NB4 (cell line): ENCODE measurements at regions not wholly inside any gene's neighbourhood (a gene's known extent, or its start where the extent isn't known, plus 50 kb on each side); places are given as distances from the start of the nearest gene placed in this dataset.
"Not testable (repeated sequence)": the region's sequence is repeated elsewhere in the genome, so short reads cannot be mapped to it uniquely, and the experiment has no call there.

ENCODE experiments used
- CTCF ChIP-seq: IDR thresholded peaks from one replicate; pipeline ENCODE4 v1.5.1; 2012; ENCODE audit warnings: low read depth, low read length
- MYC ChIP-seq: IDR thresholded peaks from 2 replicates; pipeline ENCODE4 v1.6.1; 2011; ENCODE audit warnings: low read depth, low read length
- POLR2A ChIP-seq: IDR thresholded peaks from 2 replicates; pipeline ENCODE4 v1.6.1; 2011; ENCODE audit warnings: mild to moderate bottlenecking; ENCODE audit not compliant: insufficient read length; ENCODE audit errors: extremely low read depth
- TF ChIP-seq, protein P1 (sequence below): IDR thresholded peaks from 2 replicates; pipeline ENCODE4 v1.6.1; 2011; ENCODE audit warnings: low read depth, low read length

GRCh38 chr5:125487652-125488051, 741.2 kb upstream of the ZNF608 start:
- not testable (repeated sequence) for TF ChIP-seq CTCF, MYC, POLR2A
- TF ChIP-seq, protein P1, sequence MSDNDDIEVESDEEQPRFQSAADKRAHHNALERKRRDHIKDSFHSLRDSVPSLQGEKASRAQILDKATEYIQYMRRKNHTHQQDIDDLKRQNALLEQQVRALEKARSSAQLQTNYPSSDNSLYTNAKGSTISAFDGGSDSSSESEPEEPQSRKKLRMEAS: not testable (repeated sequence)
